MCF 10A (cell line): ENCODE measurements at regions not wholly inside any gene's neighbourhood (a gene's known extent, or its start where the extent isn't known, plus 50 kb on each side); places are given as distances from the start of the nearest gene placed in this dataset.
A peak's percentile ranks its signal among the peaks of the same experiment; 100 is the strongest.

ENCODE experiments used
- BruUV-seq: library from RNA; stranded (reverse); fragments of 400-500 nt; replicated peaks from 2 replicates; lab custom pipeline; 2021; lab: Mats Ljungman, UMichigan
- CTCF ChIA-PET: fragments of 300-600 bp; sonication (Branson Sonifier 250); formaldehyde crosslinking; extraction: SDS; loops from one replicate; lab custom pipeline; 2021; ENCODE audit warnings: antibody characterized with exemption, inconsistent platforms; lab: Yijun Ruan, JAX
- POLR2A ChIA-PET: fragments of 300-600, 350-650 bp; sonication (Branson Sonifier 250); formaldehyde crosslinking; extraction: SDS; loops from one replicate; lab custom pipeline; 2020; ENCODE audit warnings: antibody characterized with exemption, inconsistent platforms; lab: Yijun Ruan, JAX
- DNase-seq: peaks from one replicate; pipeline ENCODE4 v3.0.0-alpha.2; 2018; ENCODE audit not compliant: unreplicated experiment
- H3K27ac Mint-ChIP-seq: one replicate; pipeline ENCODE4 v1.8.0; 2022; ENCODE audit warnings: mild to moderate bottlenecking, low read depth, mixed read lengths; ENCODE audit not compliant: unreplicated experiment
- H3K27me3 Mint-ChIP-seq: one replicate; pipeline ENCODE4 v1.8.0; 2022; ENCODE audit warnings: mixed read lengths; ENCODE audit not compliant: insufficient read depth, unreplicated experiment
- H3K36me3 Mint-ChIP-seq: one replicate; pipeline ENCODE4 v1.8.0; 2022; ENCODE audit warnings: mild to moderate bottlenecking, moderate library complexity, mixed read lengths; ENCODE audit not compliant: insufficient read depth, unreplicated experiment
- H3K4me1 Mint-ChIP-seq: one replicate; pipeline ENCODE4 v1.8.0; 2022; ENCODE audit warnings: mixed read lengths; ENCODE audit not compliant: insufficient read depth, unreplicated experiment
- H3K4me3 Mint-ChIP-seq: one replicate; pipeline ENCODE4 v1.8.0; 2022; ENCODE audit warnings: mild to moderate bottlenecking, moderate library complexity, mixed read lengths; ENCODE audit not compliant: unreplicated experiment
- H3K9me3 Mint-ChIP-seq: one replicate; pipeline ENCODE4 v1.8.0; 2022; ENCODE audit warnings: mixed read lengths; ENCODE audit not compliant: unreplicated experiment
- intact Hi-C: fragments of 100-400 bp; cut with micrococcal nuclease; formaldehyde crosslinking; loops from 2 replicates; pipeline ENCODE4 v1.14.1; 2022
- TF ChIP-seq, protein P1 (sequence below): fragments of 200-600 bp; IDR thresholded peaks from one replicate; pipeline ENCODE4 v1.8.0; 2022; ENCODE audit warnings: antibody characterized with exemption, mild to moderate bottlenecking; ENCODE audit not compliant: unreplicated experiment

DNA sequence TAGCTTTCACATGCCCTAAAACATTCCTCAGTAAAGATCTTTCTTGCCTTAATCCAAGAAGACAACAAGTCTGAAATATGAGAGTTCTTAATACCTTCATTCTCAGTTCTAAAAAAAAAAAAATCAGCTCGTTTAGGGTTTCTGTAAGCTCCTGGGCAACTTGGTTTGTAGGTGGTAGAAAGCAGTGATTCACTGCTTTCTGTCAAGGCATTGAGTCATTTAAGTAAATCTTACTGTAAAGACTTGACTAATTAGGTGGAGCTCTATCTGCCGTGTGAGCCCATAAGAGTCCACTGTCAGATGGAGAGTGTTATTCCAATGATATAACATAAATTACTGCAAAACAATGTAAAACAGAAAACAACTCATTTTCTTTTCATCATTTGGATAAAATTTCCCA, 56.1 kb upstream of the MAST4 start:
- peak; percentile 34 for DNase-seq
- TF ChIP-seq, protein P1, sequence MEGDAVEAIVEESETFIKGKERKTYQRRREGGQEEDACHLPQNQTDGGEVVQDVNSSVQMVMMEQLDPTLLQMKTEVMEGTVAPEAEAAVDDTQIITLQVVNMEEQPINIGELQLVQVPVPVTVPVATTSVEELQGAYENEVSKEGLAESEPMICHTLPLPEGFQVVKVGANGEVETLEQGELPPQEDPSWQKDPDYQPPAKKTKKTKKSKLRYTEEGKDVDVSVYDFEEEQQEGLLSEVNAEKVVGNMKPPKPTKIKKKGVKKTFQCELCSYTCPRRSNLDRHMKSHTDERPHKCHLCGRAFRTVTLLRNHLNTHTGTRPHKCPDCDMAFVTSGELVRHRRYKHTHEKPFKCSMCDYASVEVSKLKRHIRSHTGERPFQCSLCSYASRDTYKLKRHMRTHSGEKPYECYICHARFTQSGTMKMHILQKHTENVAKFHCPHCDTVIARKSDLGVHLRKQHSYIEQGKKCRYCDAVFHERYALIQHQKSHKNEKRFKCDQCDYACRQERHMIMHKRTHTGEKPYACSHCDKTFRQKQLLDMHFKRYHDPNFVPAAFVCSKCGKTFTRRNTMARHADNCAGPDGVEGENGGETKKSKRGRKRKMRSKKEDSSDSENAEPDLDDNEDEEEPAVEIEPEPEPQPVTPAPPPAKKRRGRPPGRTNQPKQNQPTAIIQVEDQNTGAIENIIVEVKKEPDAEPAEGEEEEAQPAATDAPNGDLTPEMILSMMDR, result no peak

DNA sequence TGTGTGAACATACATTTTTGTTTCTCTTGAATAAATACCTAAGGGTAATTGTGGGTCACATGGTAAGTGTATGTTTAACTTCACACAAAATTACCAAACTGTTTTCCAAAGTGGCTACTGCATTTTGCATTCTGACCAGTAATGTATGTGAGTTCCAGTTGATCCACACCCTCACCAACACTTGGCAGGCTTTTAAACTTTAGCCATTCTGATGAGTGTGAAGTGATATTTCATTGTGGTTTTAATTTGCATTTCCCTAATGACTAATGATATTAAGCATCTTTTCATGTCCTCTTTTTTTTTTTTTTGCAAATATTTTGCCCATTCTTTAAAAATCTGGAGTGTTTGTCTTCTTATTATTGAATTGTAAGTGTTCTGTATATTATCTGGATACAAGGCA, 53.5 kb upstream of the MAST4 start:
- Mint-ChIP-seq H3K4me1 (no peaks in the 10 kb centered on the region), H3K4me3 (no peak overlapping the region), H3K27ac (no peak overlapping the region), H3K27me3 (no peaks in the 10 kb centered on the region), H3K9me3 (no peaks in the 10 kb centered on the region), H3K36me3 (no peaks in the 10 kb centered on the region)
- BruUV-seq, result no TSS peak
- CTCF ChIA-PET, result interaction anchor here (0.6 kb wide), 1 partner anchor 235 kb away, joined by 3 read pairs; no protein-coding TSS in a partner anchor
- POLR2A ChIA-PET, result no interaction called here
- intact Hi-C loops, result no loop called here
- TF ChIP-seq, protein P1, result no peak
- no peak for DNase-seq

More for the DNA sequence above, 56.1 kb upstream of the MAST4 start:
- H3K9me3 Mint-ChIP-seq, result no peaks in the 10 kb centered on the region
- no peaks in the 10 kb centered on the region for H3K4me1 Mint-ChIP-seq
- H3K27ac Mint-ChIP-seq, result no peak overlapping the region
- H3K36me3 Mint-ChIP-seq, result no peaks in the 10 kb centered on the region
- no peaks in the 10 kb centered on the region for H3K27me3 Mint-ChIP-seq
- intact Hi-C loops, result no loop called here
- no TSS peak for BruUV-seq
- no peak overlapping the region for H3K4me3 Mint-ChIP-seq
- CTCF ChIA-PET, result interaction anchor here (0.6 to 0.9 kb wide), 3 partner anchors 131 to 293 kb away, joined by 3 to 6 read pairs (median 3); no protein-coding TSS in a partner anchor
- POLR2A ChIA-PET, result interaction anchor here (0.6 to 2.3 kb wide), 6 partner anchors 12 to 276 kb away, joined by 3 to 8 read pairs (median 5); no protein-coding TSS in a partner anchor
